ENCODE measurements at regions not wholly inside any gene's neighbourhood (a gene's known extent, or its start where the extent isn't known, plus 50 kb on each side); places are given as distances from the start of the nearest gene placed in this dataset.
A peak's percentile ranks its signal among the peaks of the same experiment; 100 is the strongest.
"Not testable (repeated sequence)": the region's sequence is repeated elsewhere in the genome, so short reads cannot be mapped to it uniquely, and the experiment has no call there.

DNA sequence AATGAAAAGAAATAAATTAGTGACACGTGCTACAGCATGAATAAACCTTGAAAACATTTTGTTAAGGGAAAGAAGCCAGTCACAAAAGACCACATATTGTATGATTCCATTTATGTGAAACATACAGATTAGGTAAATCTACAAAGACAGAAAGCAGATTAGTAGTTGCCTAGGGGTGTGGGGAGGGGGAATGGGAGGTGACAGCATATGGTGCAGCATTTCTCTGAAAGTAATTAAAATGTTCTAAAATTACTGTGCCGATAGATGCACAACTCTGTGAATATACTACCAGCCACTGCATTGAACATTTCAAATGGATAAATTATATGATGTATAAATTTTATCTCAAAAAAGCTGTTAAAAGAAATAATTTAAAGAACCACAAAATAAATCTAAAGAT lies 161.0 kb downstream of the TRIB2 start:
- DNase-seq (ENCODE audit: low read depth), result no peak

DNA sequence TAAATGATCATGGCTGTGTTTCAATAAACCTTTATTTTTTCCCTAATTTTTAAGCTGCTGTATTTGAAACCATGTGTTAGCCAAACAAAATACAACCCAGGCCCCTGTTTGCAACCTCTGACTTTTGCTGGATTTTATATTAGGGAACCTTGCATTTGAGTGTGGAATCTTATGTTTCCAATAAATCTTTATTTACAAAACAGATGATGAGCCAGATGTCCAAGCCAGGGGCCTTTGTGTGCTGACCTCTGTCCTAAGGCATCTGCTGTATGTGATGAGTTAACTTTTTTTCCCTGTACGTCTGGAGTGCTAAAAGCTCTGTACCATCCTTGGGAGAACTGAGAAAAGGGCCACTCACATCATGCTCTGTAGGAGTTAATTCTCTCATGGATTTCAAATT lies 162.9 kb downstream of the TRIB2 start:
- no peak for DNase-seq (ENCODE audit: low read depth)

DNA sequence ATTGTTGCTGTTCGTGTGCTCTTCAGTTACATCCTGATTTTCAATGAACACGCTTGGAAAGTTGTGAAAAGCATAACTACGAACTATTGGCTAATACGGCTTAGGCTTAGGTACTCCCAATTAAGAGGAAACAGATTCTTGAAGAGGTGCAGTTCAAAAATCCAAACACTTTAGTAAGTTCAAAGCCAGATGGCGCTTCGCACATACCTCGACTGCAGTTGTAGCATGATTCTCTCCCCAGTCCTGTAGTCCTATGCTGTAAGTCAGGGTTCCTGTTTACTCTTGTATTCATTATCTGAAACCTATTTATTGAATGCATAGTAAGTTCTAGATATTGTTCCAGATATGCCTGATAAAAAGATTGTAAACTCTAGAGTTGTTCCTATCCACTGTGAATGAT lies 165.2 kb downstream of the TRIB2 start:
- DNase-seq (ENCODE audit: low read depth), result no peak

DNA sequence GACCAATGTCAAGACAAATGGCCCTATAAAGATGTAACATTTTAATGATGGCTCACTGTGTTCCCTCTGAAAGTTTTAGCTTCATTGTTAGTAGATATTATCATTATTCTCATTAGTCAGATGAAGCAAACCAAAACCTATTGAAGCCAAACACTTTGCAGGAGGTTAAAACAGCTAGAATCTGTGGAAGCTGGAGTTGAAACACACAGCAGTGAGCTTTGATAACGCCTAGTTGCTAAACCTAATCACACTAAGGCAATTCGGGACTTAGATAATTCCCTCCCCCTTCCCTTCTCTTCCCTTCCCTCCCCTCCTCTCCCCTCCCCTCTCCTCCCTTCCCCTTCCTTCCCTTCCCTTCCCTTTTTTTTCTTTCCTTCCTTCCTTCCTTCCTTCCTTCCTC lies 165.7 kb downstream of the TRIB2 start:
- DNase-seq (ENCODE audit: low read depth), result no peak

DNA sequence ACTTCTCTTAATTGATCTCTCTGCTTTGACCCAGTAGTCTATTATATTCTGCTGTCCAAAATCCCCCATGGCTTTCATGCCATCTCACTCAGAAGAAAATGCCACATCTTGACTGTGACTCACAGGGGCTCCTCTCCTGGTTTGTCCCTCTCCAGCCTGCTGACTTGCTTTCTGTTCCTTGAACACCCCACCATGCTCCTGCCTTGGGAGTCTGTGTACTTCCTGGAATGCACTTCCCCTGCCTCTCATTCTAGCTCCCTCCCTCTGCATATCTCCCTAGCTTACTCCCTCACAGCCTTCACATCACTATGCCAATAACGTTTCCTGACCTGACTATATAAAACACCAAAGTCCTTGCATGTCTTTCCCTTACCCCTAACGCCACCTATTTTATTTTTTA lies 167.2 kb downstream of the TRIB2 start:
- peak; percentile 48 for DNase-seq (ENCODE audit: low read depth)

DNA sequence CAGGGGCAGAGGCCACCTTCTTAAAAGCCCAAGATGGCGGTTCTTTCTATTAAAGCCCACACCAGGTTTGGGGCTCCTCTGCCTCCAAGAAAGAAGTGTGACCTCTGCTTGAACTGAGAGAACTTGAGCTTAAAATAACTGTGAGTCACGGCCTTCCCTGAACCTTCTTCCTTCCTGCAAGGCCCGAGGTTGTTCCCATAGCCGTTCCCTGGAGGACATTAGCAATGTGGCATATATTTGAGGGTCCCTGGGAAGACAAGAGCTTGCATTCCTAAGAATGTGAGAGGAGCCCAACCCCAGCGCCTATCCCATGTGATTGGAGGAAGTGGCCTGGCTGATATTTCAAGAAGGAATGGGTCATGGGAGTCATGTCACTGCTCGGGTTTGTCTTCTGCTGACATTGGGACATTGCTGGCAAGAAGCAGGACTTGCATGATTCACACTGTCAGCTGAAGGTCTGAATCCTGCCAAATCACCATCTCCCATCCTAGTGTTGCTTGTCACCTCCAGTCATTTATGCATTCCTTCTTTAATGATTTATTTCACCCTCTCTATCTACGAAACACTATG lies 168.1 kb downstream of the TRIB2 start:
- DNase-seq (ENCODE audit: low read depth), result peak; percentile 79

DNA sequence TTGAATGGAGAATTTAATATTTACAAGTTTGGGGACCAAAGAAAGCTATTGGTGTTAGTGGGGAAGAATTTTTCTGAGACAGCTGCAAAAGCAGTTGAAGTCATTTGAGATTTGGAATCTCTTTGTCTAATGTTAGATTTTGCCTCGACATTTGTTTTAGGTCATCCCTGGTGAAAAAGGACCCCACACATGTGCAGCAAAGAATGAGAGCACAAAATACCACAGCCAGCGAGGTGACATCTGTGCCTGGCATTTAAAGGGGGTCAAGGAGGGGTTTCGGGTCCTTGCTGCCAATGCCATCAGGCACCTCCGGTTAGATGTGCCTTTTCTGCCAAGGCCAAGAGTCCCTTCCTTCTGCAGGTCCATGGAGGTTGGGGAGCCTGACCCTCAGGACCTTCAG lies 173.3 kb downstream of the TRIB2 start:
- DNase-seq (ENCODE audit: low read depth), result no peak

DNA sequence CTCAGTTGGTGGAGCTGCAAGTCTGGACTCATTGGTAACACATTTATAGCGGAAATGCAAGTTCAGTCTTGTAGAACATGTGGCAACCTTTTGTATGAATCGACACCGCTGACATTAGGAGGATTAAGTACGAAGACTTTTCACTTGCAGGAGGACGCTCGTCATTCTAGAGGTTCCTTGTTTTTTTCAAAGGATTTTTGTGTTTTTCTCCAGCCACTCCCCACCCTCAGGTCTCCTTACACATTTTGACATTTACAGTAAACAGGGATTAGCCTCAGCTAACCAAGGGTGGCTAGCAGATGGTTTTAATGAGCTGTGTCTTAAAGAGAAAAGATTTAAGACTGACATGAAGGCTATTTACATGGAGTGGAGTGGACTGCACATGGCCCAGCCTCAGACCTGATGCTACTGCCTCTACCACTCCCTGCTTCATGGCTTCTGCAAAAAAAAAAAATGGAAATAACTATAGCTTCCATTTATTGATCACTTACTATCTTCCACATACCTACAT lies 173.8 kb downstream of the TRIB2 start:
- no peak for DNase-seq (ENCODE audit: low read depth)

DNA sequence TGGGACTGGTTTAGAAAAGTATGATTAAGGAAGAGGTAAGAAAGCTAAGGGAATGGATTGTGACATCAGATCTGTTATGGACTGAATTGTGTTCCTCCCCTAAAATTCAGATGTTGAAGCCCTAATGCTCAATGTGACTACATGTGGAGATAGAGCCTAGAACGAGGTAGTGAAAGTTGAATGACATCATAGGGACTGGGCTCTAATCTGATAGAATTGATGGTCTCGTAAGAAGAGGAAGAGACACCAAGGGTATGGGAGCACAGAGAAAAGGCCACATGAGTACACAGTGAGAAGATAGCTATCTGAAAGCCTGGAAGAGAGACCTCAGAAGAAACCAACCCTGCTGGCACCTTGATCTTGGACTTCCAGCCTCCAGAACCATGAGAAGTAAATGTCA lies 178.3 kb downstream of the TRIB2 start:
- no peak for DNase-seq (ENCODE audit: low read depth)

DNA sequence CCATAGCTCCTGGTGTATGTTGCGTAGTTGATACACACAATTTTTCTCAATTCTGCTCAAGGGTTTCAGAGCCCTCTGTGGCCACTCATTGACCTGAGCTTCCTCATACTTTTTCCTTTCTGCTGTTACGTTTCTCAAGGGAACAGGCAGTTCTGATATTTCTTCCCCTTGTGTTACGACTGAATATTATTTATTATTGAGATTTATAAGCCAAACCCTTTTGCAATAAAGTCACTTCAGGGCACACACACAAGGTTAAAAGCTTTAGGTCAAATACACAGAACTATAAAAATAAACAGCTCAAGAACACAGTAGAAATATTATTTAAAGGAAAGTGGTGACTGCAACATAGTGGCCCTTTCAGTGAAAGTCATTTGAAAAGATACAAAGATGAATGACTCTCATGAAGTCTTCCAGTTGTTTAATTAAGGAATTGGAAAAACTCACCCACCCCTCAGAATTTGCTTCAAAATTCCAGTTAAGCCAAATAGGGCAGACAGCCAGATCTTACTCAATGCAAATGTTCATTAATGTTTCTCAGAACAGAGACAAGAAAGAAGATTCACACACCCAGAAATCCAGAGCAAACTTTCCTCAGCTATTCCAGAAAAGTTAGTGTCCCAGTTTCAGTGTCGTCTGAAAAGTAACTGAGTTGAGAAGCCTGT lies 179.7 kb downstream of the TRIB2 start:
- DNase-seq (ENCODE audit: low read depth), result no peak

DNA sequence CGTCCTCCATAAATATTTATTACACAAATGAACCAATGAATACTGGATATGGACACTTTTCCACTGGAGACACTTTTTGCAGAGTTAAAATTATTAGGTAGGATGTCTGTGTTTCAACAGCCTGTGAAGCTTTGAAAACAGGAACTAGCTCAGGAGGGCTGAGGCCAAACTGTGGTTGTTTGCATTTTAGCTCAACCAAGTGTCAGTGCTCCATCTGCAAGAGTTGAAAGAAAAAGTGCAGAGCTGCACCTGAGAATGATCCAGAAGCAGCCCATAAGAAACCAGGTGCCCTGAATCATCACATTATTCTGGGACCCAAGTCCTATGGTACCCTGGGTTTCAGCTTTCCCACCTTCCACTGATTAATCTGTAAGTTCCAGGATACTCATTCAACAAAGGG lies 180.4 kb downstream of the TRIB2 start:
- no peak for DNase-seq (ENCODE audit: low read depth)

DNA sequence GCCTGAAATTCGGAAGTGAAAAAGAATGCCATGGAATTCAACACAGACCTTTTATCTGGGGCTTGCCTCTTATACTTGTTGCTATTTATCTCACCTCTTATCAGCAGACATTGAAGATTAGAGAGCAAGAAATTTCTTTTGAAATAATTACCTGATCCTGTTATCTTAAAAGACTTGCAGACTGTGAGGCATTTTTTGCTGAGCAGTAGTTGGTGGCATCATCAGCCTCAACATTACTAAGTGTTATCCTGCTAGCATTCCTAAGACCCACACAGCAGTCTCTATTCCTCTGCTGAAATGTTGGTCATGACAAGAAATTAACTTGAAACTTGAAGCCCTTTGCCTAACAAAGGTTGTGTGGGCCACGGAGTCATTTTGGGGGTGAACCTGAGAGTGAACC lies 186.5 kb downstream of the TRIB2 start:
- DNase-seq (ENCODE audit: low read depth), result no peak

DNA sequence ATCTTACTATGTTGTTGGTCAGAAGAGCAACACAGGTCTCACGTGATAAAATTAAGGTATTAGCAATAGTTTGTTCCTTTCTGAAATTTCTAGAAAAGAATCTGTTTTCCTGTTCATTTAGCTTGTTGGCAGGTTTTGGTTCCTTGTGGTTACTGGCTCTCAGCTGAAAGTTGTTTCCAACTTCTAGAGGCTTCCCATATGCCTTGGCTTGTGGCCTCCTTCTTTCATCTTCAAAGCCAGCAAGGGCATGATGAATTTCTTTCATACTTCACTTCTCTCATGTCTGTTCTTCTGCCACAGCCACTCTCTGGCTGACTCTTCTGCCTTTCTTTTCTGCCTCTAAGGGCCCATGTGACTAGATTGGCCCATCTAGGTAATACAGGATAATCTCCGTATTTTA lies 193.7 kb downstream of the TRIB2 start:
- no peak for DNase-seq (ENCODE audit: low read depth)

DNA sequence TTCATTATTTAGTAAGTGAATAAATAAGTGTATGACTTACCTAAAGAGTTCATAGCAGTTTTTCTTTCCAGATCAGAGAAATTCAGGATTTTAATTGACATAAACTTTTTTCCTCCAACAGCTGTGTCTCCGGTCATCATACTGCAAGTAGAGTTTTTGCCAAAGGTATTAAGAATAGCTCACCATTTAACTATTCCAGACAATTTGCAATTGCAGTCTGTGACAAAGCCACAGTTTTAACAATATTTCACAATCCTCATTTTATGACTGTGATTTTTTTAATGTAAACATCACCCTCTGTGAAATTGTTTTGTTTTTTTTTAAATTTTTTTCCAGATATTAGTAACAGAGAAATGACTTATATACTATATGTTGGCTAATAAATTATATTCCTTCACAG lies 199.1 kb downstream of the TRIB2 start:
- DNase-seq (ENCODE audit: low read depth), result no peak

DNA sequence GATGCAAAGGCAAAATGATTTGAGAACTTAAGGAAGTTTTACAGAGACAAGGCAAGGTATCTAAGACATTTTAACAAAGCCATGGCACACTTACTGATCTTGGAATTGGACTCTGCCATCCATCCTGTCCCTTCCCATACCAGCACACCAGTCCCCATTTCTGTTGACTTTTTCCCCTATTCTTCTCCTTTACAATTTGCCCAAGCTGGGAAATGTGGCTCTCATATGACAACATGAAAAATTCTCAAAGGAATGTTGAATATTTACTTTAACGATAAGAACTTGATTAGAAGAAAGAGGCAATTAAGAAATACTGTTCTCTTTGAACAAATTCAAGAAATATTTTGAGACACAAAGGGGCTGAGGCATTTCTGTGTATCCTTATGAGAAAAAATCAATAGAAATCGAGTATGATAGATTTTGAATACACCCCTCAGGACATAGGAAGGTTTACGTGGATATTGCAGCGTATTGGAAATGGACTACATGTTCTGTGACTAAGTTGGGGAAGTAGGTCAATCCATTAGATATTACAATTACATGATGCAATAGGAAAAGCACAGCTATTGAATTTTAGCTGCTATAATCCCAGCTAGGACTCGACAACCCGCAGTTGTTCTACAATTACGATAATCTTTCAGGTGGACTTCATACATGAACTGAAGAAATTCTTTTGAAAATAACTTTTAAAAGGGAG lies 201.6 kb downstream of the TRIB2 start:
- DNase-seq (ENCODE audit: low read depth), result no peak

DNA sequence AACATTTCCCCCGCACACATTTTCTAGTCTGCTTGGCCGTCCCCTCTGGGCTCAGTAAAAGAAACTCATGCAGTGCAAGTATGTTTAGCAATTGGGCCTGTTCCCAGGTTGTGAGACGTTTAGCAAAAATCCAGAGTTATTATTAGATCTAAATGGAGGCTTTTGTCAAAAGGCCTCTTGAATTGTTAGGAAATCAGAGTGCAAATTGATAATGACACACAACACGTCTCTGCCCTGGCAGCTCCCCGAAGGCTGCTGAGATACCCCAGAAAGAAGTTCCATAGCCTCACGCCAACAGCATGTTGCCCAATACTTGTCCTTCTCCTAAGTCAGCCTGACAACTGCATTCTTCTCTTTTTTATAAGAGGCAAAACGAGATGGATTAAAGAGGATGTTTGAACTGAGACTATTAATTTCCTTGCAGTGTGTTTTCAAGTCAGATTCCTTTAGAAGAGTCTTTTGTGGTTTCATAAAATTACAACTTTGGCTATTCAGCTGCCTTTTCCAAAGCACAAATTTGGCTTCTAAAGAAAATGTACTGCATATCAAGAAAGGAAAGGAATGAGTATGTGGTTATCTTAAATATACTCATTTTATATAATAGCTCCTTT lies 202.2 kb downstream of the TRIB2 start:
- DNase-seq (ENCODE audit: low read depth), result no peak

DNA sequence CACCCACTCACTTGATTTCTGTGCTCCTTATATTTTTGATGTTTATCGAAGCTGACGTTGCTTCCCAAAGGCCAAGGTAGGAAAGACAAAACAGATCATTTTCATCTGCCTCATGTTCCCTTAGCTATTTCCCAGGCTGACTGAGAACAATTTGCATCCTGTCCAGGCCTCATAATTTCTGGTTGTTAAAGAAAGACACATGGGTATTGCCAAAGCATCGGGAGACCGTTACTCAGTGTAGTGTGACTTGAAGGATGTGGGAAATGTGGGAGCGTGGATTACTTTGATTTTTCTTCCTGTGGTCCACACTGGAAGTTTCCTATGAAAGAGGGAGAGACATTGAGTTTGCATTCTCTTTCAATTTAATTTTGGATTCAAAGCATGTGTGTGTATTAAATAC lies 204.6 kb downstream of the TRIB2 start:
- no peak for DNase-seq (ENCODE audit: low read depth)

DNA sequence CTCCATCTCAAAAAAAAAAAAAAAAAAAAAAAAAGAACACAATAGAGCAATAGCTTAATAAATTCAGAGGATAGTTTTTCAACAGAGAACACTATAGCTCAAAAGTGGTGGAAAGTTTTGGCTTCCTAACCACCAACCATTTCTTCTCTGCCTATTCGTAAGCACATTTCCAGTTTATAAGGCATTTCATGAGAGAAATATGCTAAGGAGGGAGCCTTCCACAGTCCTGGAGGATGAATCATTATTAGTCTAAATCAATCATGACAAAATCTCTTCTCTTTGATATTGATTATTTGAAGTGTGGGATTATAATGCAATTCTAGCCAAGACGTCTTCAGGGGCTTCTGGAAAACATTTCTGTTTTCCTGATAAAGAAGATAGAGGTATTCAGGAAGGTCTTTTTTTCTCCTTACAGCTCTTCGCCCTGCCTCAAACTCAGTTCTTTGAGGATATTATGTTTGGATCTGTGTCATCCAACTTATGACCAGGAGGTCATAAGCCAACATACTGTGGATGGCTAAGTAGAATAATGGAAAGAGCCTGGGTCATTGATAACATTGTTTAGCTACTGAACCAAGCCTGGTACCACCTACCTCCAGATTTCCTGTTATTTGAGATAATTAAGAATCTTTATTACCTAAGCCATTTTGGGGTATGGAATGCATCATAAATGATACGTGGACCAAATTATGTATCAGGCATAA lies 207.3 kb downstream of the TRIB2 start:
- no peak for DNase-seq (ENCODE audit: low read depth)

DNA sequence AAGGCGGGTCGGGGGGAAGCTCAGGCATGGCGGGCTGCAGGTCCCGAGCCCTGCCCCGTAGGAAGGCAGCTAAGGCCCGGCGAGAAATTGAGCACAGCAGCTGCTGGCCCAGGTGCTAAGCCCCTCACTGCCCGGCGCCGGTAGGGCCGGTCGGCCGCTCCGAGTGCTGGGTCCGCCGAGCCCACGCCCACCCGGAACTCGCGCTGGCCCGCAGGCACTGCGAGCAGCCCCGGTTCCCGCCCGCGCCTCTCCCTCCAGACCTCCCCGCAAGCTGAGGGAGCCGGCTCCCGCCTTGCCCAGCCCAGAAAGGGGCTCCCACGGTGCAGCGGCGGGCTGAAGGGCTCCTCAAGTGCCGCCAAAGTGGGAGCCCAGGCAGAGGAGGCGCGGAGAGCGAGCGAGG lies 209.9 kb downstream of the TRIB2 start:
- not testable (repeated sequence) for DNase-seq (ENCODE audit: low read depth)

DNA sequence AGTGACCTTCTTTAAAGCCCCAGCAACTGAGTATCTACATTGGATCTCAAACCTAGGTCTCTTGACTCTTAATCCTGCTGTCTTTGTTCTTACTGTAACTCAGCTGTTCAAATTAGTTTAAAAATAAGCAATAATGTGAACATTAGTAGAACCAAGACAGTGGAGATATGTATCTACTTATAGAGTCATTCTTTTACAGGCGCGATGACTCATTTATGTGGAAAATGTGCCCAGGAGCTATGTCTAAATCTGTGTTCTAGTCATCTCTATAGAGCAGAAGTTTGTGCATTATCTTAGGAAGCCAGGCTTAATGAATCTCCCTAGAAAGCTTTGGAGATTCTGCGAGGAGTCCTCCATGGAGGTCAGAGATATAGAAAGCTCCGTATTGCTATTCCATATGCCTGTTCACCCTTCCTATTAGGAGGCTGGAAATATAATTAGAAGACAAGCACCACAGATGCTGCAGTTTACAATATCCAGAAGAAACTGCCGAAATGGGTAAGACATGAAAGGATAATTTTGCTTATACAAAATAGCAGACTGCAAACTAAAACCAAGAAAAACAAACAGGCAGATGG lies 211.6 kb downstream of the TRIB2 start:
- peak; percentile 60 for DNase-seq (ENCODE audit: low read depth)

DNA sequence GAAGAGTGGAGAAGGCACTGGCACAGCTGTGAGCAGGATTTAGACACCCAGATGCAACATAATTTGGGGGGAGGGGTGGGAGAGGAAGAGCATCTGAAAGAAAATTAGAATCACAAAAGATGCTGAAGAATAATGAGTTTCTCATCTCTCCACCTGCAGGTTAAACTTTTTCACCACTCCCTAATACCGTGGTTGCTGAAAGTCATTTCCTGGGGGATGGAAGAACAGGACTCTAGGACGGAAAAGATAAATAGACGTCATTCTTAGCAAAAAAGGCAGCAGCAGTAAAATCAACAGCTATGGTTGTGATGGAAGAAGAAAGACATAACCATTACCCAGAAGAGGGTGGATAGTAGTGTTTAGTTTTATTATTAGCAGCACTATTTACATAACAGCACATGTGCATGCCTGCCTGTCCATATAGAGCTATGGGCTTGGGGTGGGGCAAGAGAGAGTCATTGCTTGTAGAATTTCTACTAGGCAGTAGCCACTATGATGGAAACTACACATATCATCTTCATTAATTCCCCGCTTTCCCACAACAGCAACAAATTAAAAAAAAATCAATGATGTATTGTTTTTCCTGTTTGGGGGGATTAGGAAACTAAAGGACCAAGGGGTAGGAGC lies 212.2 kb downstream of the TRIB2 start:
- no peak for DNase-seq (ENCODE audit: low read depth)

All from Daoy (cell line).